ENCODE measurements at regions not wholly inside any gene's neighbourhood (a gene's known extent, or its start where the extent isn't known, plus 50 kb on each side); places are given as distances from the start of the nearest gene placed in this dataset.

GRCh38 chrX:10393241-10393640 is 227.1 kb downstream of the MID1 start:
- no peak overlapping the region for H3K27ac ChIP-seq (ENCODE audit: low read depth, low read length, poor library complexity, severe bottlenecking)

GRCh38 chrX:10393899-10394298 is 226.5 kb downstream of the MID1 start:
- H4K20me1 ChIP-seq (ENCODE audit: insufficient read depth, low read length): no peaks in the 10 kb centered on the region
- TF ChIP-seq EZH2 (IDR thresholded peaks at IDR 0.05; ENCODE audit: borderline replicate concordance, low read length) (no peak), CTCF (IDR thresholded peaks at IDR 0.05; ENCODE audit: low read length) (no peak)
- H3K9me2 ChIP-seq (ENCODE audit: low read depth, low read length): no peaks in the 10 kb centered on the region
- H3K4me1 ChIP-seq (ENCODE audit: insufficient read depth, low read length, severe bottlenecking): no peaks in the 10 kb centered on the region
- H3K9ac ChIP-seq (ENCODE audit: low read length): no peak overlapping the region
- no peaks in the 10 kb centered on the region for H3K9me3 ChIP-seq (ENCODE audit: low read length)
- H3K4me3 ChIP-seq (ENCODE audit: low read depth, low read length, poor library complexity, severe bottlenecking): no peak overlapping the region
- no peak overlapping the region for H2AFZ ChIP-seq (ENCODE audit: low read length)
- H3F3A ChIP-seq (ENCODE audit: insufficient read depth, low read length): no peaks in the 10 kb centered on the region
- no peaks in the 10 kb centered on the region for H3K27me3 ChIP-seq (ENCODE audit: insufficient read depth, low read length)
- H3K27ac ChIP-seq (ENCODE audit: low read depth, low read length, poor library complexity, severe bottlenecking): no peak overlapping the region
- H3K79me2 ChIP-seq (ENCODE audit: insufficient read depth, low read length): no peaks in the 10 kb centered on the region
- no peak overlapping the region for H3K4me2 ChIP-seq (ENCODE audit: low read length)
- no peaks in the 10 kb centered on the region for H3K36me3 ChIP-seq (ENCODE audit: insufficient read depth, low read length)

More at GRCh38 chrX:10393241-10393640, 227.1 kb downstream of the MID1 start:
- no peaks in the 10 kb centered on the region for H3K4me1 ChIP-seq (ENCODE audit: insufficient read depth, low read length, severe bottlenecking)
- H3F3A ChIP-seq (ENCODE audit: insufficient read depth, low read length): no peaks in the 10 kb centered on the region
- H3K36me3 ChIP-seq (ENCODE audit: insufficient read depth, low read length): no peaks in the 10 kb centered on the region
- H3K4me2 ChIP-seq (ENCODE audit: low read length): no peak overlapping the region
- H3K79me2 ChIP-seq (ENCODE audit: insufficient read depth, low read length): no peaks in the 10 kb centered on the region
- H4K20me1 ChIP-seq (ENCODE audit: insufficient read depth, low read length): no peaks in the 10 kb centered on the region
- no peak overlapping the region for H3K9ac ChIP-seq (ENCODE audit: low read length)
- TF ChIP-seq CTCF (IDR thresholded peaks at IDR 0.05; ENCODE audit: low read length) (no peak), EZH2 (IDR thresholded peaks at IDR 0.05; ENCODE audit: borderline replicate concordance, low read length) (no peak)
- no peaks in the 10 kb centered on the region for H3K27me3 ChIP-seq (ENCODE audit: insufficient read depth, low read length)
- no peaks in the 10 kb centered on the region for H3K9me3 ChIP-seq (ENCODE audit: low read length)
- H3K4me3 ChIP-seq (ENCODE audit: low read depth, low read length, poor library complexity, severe bottlenecking): no peak overlapping the region
- no peaks in the 10 kb centered on the region for H3K9me2 ChIP-seq (ENCODE audit: low read depth, low read length)
- H2AFZ ChIP-seq (ENCODE audit: low read length): no peak overlapping the region

- H3K27ac ChIP-seq (ENCODE audit: low read depth, low read length, poor library complexity, severe bottlenecking): no peak overlapping the region
- H3K9me3 ChIP-seq (ENCODE audit: low read length): no peaks in the 10 kb centered on the region
- H3K9ac ChIP-seq (ENCODE audit: low read length): no peak overlapping the region
- no peaks in the 10 kb centered on the region for H3K9me2 ChIP-seq (ENCODE audit: low read depth, low read length)
- no peaks in the 10 kb centered on the region for H4K20me1 ChIP-seq (ENCODE audit: insufficient read depth, low read length)
- no peaks in the 10 kb centered on the region for H3K4me1 ChIP-seq (ENCODE audit: insufficient read depth, low read length, severe bottlenecking)
- no peaks in the 10 kb centered on the region for H3K27me3 ChIP-seq (ENCODE audit: insufficient read depth, low read length)
- H3K79me2 ChIP-seq (ENCODE audit: insufficient read depth, low read length): no peaks in the 10 kb centered on the region
- H2AFZ ChIP-seq (ENCODE audit: low read length): no peak overlapping the region
- H3K4me3 ChIP-seq (ENCODE audit: low read depth, low read length, poor library complexity, severe bottlenecking): no peak overlapping the region
- H3K4me2 ChIP-seq (ENCODE audit: low read length): no peak overlapping the region
- no peaks in the 10 kb centered on the region for H3F3A ChIP-seq (ENCODE audit: insufficient read depth, low read length)
- no peaks in the 10 kb centered on the region for H3K36me3 ChIP-seq (ENCODE audit: insufficient read depth, low read length)
- TF ChIP-seq EZH2 (IDR thresholded peaks at IDR 0.05; ENCODE audit: borderline replicate concordance, low read length): no peak
- TF ChIP-seq CTCF (IDR thresholded peaks at IDR 0.05; ENCODE audit: low read length): no peak
These were observed 225.2 kb downstream of the MID1 start for GRCh38 chrX:10395179-10395578.
